GM12878 (cell line): ENCODE measurements at regions not wholly inside any gene's neighbourhood (a gene's known extent, or its start where the extent isn't known, plus 50 kb on each side); places are given as distances from the start of the nearest gene placed in this dataset.

ENCODE experiments used
- ATAC-seq: fragments of 200-7000 bp; cut with Tn5 transposase; 3 replicates; pipeline ENCODE4 v1.9.1; 2020; ENCODE audit warnings: mild to moderate bottlenecking, moderate library complexity
- BruUV-seq: library from RNA; stranded (reverse); fragments of 400-500 nt; replicated peaks from 2 replicates; lab custom pipeline; 2021; lab: Mats Ljungman, UMichigan
- CTCF ChIA-PET: fragments of 300-600 bp; sonication (Branson Sonifier 250); formaldehyde crosslinking; extraction: SDS; loops from one replicate; lab custom pipeline; 2021; ENCODE audit warnings: inconsistent platforms; lab: Yijun Ruan, JAX
- POLR2A ChIA-PET: fragments of 350-600 bp; formaldehyde crosslinking; extraction: SDS; loops from one replicate; lab custom pipeline; 2021; ENCODE audit warnings: inconsistent platforms; lab: Charles Lee
- RAD21 ChIA-PET: fragments of 300-600 bp; sonication (Branson Sonifier 250); formaldehyde crosslinking; loops from one replicate; lab custom pipeline; 2023; ENCODE audit warnings: antibody characterized with exemption; ENCODE audit not compliant: unreplicated experiment; lab: Charles Lee
- SMC1A ChIA-PET: fragments of 300-600 bp; sonication (Branson Sonifier 250); formaldehyde crosslinking; loops from one replicate; lab custom pipeline; 2023; ENCODE audit not compliant: unreplicated experiment, uncharacterized antibody; lab: Charles Lee
- DNase-seq: peaks from one replicate; pipeline ENCODE4 v3.0.0-alpha.2; 2011; ENCODE audit warnings: low read depth, low spot score
- FAIRE-seq: peaks from 3 replicates; lab custom pipeline; 2011; peaks lifted over from hg19 to GRCh38; lab: Jason Lieb, UNC
- H2AFZ ChIP-seq: 2 replicates; pipeline ENCODE4 v1.6.0; 2011; ENCODE audit warnings: low read depth, low read length, control low read depth; ENCODE audit not compliant: control insufficient read depth
- H3K27ac ChIP-seq: 2 replicates; pipeline ENCODE4 v1.5.1; 2011; ENCODE audit warnings: control low read depth; ENCODE audit not compliant: control insufficient read depth, insufficient read depth
- H3K27me3 ChIP-seq, 2 experiments: replicated peaks in 1 of 2; 2 replicates each; pipeline versions ENCODE4 v1.6.0 to v1.6.1; 2011; ENCODE audit warnings: low read length in 1 of 2; ENCODE audit not compliant: control insufficient read depth in 2 of 2, insufficient read depth in 2 of 2
- H3K36me3 ChIP-seq, 2 experiments: 2 replicates each; pipeline ENCODE4 v1.5.1; 2011; ENCODE audit warnings: low read length in 1 of 2; ENCODE audit not compliant: control insufficient read depth in 2 of 2, insufficient read depth in 2 of 2
- H3K4me1 ChIP-seq: 2 replicates; pipeline ENCODE4 v1.6.1; 2011; ENCODE audit warnings: mild to moderate bottlenecking, low read length, moderate library complexity, mixed read lengths; ENCODE audit not compliant: control insufficient read depth, insufficient read depth
- H3K4me2 ChIP-seq: 2 replicates; pipeline ENCODE4 v1.6.0; 2011; ENCODE audit warnings: control low read depth; ENCODE audit not compliant: control insufficient read depth, insufficient read depth
- H3K4me3 ChIP-seq: fragments of 200-600 bp; sonication (generic); 2 replicates; pipeline ENCODE4 v1.5.1; 2016
- H3K79me2 ChIP-seq: 2 replicates; pipeline ENCODE4 v1.6.0; 2011; ENCODE audit warnings: low read length; ENCODE audit not compliant: control insufficient read depth, insufficient read depth
- H3K9ac ChIP-seq: 2 replicates; pipeline ENCODE4 v1.8.0; 2011; ENCODE audit warnings: low read length, control low read depth, mixed read lengths; ENCODE audit not compliant: control insufficient read depth, insufficient read depth
- H3K9me3 ChIP-seq: replicated peaks from 3 replicates; pipeline ENCODE4 v1.5.1; 2011; ENCODE audit warnings: mild to moderate bottlenecking, low read length; ENCODE audit not compliant: control insufficient read depth, insufficient read depth
- H4K20me1 ChIP-seq: 2 replicates; pipeline ENCODE4 v1.6.0; 2011; ENCODE audit not compliant: control insufficient read depth, insufficient read depth
- BCL11A ChIP-seq: IDR thresholded peaks from 2 replicates; pipeline ENCODE4 v1.6.1; 2011; ENCODE audit warnings: low read depth, low read length
- CHD1 ChIP-seq: IDR thresholded peaks from 2 replicates; pipeline ENCODE4 v1.6.1; 2012; ENCODE audit warnings: low read depth, low read length, improper control_type of control experiment
- E2F8 ChIP-seq: fragments of 450-650 bp; IDR thresholded peaks from 2 replicates; pipeline ENCODE4 v1.6.1; 2018; ENCODE audit warnings: mild to moderate bottlenecking, low read depth, moderate library complexity; ENCODE audit not compliant: partially characterized antibody
- ETV6 ChIP-seq, 2 experiments: fragments of 450-650 bp in 1 of 2; IDR thresholded peaks in 1 of 2; conservative IDR thresholded peaks in 1 of 2; 2 replicates each; pipeline ENCODE4 v1.6.1; 2014; ENCODE audit warnings: antibody characterized with exemption in 1 of 2, borderline replicate concordance in 1 of 2, low read depth in 1 of 2, mild to moderate bottlenecking in 1 of 2, moderate library complexity in 1 of 2
- KLF5 ChIP-seq: fragments of 450-650 bp; IDR thresholded peaks from 2 replicates; pipeline ENCODE4 v1.6.1; 2014; ENCODE audit warnings: mild to moderate bottlenecking; ENCODE audit not compliant: partially characterized antibody
- NR2C1 ChIP-seq: fragments of 450-650 bp; IDR thresholded peaks from 2 replicates; pipeline ENCODE4 v1.6.1; 2017; ENCODE audit warnings: antibody characterized with exemption, mild to moderate bottlenecking, moderate library complexity
- PAX5 ChIP-seq: IDR thresholded peaks from 2 replicates; pipeline ENCODE4 v1.6.1; 2011; ENCODE audit warnings: low read depth, low read length, borderline replicate concordance
- PAX8 ChIP-seq: fragments of 450-650 bp; IDR thresholded peaks from 2 replicates; pipeline ENCODE4 v1.6.1; 2017; ENCODE audit warnings: mild to moderate bottlenecking, moderate library complexity
- RELA ChIP-seq: fragments of 450-650 bp; IDR thresholded peaks from 2 replicates; pipeline ENCODE4 v1.8.0; 2014; ENCODE audit warnings: borderline replicate concordance; ENCODE audit not compliant: partially characterized antibody
- RUNX3 ChIP-seq: IDR thresholded peaks from 2 replicates; pipeline ENCODE4 v1.6.1; 2012; ENCODE audit warnings: low read length, inconsistent platforms
- TARDBP ChIP-seq: IDR thresholded peaks from 2 replicates; pipeline ENCODE4 v1.6.1; 2016; ENCODE audit warnings: borderline replicate concordance
- WGBS: methylation state at CpG from one replicate; pipeline ENCODE4 v1.1.6; 2016; ENCODE audit warnings: low lambda C conversion rate; ENCODE audit not compliant: insufficient replicate concordance, insufficient coverage; ENCODE audit errors: missing lambda C conversion rate; 5-methylcytosine and 5-hydroxymethylcytosine counted together
- in situ Hi-C: fragments of 300-500 bp; cut with MboI; formaldehyde crosslinking; loops from 9 replicates; pipeline ENCODE4 v1.14.3; 2018; ENCODE audit warnings: mixed read lengths
- intact Hi-C: fragments of 100-400 bp; cut with micrococcal nuclease; formaldehyde crosslinking; loops from one replicate; pipeline ENCODE4 v1.14.2; 2022; ENCODE audit not compliant: unreplicated experiment
- TF ChIP-seq, protein P1 (sequence below): fragments of 450-650 bp; IDR thresholded peaks from 2 replicates; pipeline ENCODE4 v1.6.1; 2016; ENCODE audit warnings: mild to moderate bottlenecking
- TF ChIP-seq, protein P2 (sequence below): IDR thresholded peaks from 2 replicates; pipeline ENCODE4 v1.6.1; 2011; ENCODE audit warnings: borderline replicate concordance, low read depth, mild to moderate bottlenecking, moderate library complexity, mixed read lengths, low read length; ENCODE audit not compliant: insufficient read depth; ENCODE audit errors: extremely low read length
- TF ChIP-seq, protein P3 (sequence below): fragments of 450-650 bp; IDR thresholded peaks from 2 replicates; pipeline ENCODE4 v1.6.1; 2017; ENCODE audit warnings: mild to moderate bottlenecking

DNA sequence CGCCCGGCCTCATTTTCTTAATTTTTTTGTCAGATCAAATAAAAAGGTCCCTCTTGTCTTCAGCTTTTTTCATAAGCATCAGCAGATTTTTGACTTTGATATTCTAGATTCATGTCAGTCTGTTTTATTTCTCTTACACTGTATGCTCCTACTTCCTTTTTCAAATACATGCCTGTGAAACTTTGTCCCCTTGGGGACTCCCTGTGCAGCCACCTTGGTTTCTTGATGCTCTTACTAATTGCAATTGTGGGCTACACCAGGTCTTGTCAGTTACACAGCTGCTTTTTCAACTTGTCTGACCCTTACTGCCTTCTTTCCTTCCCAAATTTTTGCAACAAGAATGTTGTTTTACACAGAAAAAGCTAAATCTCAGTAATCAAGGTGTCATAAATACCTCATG is 238.2 kb upstream of the KCNN2 start (continued):
- no peak for TF ChIP-seq ETV6 (conservative IDR thresholded peaks at IDR 0.05 in 1 of 2, IDR thresholded peaks at IDR 0.05 in 1 of 2; ENCODE audit: borderline replicate concordance in 1 of 2, low read depth in 1 of 2)
- no peak for TF ChIP-seq BCL11A
- TF ChIP-seq, protein P1, sequence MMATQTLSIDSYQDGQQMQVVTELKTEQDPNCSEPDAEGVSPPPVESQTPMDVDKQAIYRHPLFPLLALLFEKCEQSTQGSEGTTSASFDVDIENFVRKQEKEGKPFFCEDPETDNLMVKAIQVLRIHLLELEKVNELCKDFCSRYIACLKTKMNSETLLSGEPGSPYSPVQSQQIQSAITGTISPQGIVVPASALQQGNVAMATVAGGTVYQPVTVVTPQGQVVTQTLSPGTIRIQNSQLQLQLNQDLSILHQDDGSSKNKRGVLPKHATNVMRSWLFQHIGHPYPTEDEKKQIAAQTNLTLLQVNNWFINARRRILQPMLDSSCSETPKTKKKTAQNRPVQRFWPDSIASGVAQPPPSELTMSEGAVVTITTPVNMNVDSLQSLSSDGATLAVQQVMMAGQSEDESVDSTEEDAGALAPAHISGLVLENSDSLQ = no peak
- no peak for TF ChIP-seq PAX8
- no peak for TF ChIP-seq TARDBP
- TF ChIP-seq, protein P2, sequence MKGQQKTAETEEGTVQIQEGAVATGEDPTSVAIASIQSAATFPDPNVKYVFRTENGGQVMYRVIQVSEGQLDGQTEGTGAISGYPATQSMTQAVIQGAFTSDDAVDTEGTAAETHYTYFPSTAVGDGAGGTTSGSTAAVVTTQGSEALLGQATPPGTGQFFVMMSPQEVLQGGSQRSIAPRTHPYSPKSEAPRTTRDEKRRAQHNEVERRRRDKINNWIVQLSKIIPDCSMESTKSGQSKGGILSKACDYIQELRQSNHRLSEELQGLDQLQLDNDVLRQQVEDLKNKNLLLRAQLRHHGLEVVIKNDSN = no peak
- no peak for TF ChIP-seq PAX5
- TF ChIP-seq NR2C1 = no peak

DNA sequence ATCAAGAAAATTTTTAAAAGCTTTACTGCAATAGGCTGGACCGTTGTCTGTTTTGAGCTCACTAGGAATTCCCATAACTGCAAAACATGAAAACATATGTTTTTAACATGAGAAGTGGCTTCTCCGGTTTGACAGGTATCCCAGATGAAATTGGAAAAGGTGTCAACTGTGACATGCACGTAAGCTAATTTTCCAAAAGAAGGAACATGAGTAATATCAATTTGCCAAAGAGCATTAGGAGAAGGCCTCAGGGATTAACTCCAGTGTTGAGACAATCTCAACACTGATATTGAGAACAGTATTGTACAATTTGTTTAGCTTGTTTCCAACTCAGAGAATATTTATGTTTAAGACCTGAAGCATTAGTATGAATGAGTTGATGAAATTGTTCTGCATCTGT is 215.5 kb upstream of the KCNN2 start:
- no peaks in the 10 kb centered on the region for H3K79me2 ChIP-seq
- H3K27me3 ChIP-seq = no peaks in the 10 kb centered on the region
- no peak overlapping the region for H3K4me2 ChIP-seq
- BruUV-seq = no TSS peak
- no peaks in the 10 kb centered on the region for H3K9me3 ChIP-seq
- ChIA-PET SMC1A (interaction anchor here (0.7 kb wide), 1 partner anchor 11 kb away, joined by 3 read pairs; no protein-coding TSS in a partner anchor), POLR2A (no interaction called here), RAD21 (no interaction called here), CTCF (no interaction called here)
- in situ Hi-C loops = no loop called here
- FAIRE-seq = no peak
- no peak overlapping the region for H2AFZ ChIP-seq
- 2% methylated on average over 3 of the region's 3 CpGs for WGBS
- H3K36me3 ChIP-seq = no peaks in the 10 kb centered on the region
- intact Hi-C loops = no loop called here
- no peak overlapping the region for H3K4me3 ChIP-seq
- H4K20me1 ChIP-seq = no peaks in the 10 kb centered on the region
- no peak for ATAC-seq
- no peak overlapping the region for H3K27ac ChIP-seq
- no peaks in the 10 kb centered on the region for H3K4me1 ChIP-seq
- no peak overlapping the region for H3K9ac ChIP-seq
- no peak for DNase-seq
- TF ChIP-seq CHD1 (no peak), RUNX3 (no peak), RELA (no peak), E2F8 (no peak), KLF5 (no peak)
- TF ChIP-seq, protein P1 = no peak
- TF ChIP-seq, protein P3, sequence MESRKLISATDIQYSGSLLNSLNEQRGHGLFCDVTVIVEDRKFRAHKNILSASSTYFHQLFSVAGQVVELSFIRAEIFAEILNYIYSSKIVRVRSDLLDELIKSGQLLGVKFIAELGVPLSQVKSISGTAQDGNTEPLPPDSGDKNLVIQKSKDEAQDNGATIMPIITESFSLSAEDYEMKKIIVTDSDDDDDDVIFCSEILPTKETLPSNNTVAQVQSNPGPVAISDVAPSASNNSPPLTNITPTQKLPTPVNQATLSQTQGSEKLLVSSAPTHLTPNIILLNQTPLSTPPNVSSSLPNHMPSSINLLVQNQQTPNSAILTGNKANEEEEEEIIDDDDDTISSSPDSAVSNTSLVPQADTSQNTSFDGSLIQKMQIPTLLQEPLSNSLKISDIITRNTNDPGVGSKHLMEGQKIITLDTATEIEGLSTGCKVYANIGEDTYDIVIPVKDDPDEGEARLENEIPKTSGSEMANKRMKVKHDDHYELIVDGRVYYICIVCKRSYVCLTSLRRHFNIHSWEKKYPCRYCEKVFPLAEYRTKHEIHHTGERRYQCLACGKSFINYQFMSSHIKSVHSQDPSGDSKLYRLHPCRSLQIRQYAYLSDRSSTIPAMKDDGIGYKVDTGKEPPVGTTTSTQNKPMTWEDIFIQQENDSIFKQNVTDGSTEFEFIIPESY = no peak
